Hematopoietic multipotent progenitor cell treated with erythropoietin and hydrocortisone succinate and interleukin-3 and kit ligand, for 8 days (in vitro differentiated cells): ENCODE measurements at regions not wholly inside any gene's neighbourhood (a gene's known extent, or its start where the extent isn't known, plus 50 kb on each side); places are given as distances from the start of the nearest gene placed in this dataset.

Experiments
- DNase-seq: peaks from one replicate; pipeline ENCODE4 v3.0.0-alpha.2; 2015

DNA sequence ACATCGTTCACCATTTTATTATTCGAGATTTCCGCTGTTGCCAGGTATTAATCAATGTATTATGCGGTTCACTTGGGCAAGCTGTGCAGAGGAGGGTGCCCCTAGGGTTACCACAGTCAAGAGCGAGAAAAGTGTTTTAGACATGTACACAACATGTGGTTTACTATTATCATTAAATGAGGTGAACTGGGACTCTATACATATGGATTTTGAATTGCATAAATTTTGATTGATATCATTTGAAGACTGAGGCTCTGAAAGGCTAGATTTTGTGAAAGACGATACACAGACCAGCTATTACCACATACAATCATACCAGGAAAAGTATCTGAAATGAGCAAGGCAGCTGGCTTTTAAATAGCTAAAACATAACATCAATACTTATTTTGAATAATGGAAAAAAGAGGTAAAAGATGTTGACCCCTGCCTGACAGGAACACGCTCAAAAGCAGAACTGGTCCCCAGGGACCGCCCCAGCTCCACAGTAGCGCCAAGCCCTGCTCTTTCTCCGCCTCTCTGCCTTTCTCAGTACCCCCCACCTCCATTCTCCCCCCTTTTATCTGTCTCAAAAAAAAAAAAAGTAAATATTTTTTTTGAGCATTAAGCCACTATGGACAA lies 413.4 kb upstream of the MKI67 start:
- DNase-seq = no peak

DNA sequence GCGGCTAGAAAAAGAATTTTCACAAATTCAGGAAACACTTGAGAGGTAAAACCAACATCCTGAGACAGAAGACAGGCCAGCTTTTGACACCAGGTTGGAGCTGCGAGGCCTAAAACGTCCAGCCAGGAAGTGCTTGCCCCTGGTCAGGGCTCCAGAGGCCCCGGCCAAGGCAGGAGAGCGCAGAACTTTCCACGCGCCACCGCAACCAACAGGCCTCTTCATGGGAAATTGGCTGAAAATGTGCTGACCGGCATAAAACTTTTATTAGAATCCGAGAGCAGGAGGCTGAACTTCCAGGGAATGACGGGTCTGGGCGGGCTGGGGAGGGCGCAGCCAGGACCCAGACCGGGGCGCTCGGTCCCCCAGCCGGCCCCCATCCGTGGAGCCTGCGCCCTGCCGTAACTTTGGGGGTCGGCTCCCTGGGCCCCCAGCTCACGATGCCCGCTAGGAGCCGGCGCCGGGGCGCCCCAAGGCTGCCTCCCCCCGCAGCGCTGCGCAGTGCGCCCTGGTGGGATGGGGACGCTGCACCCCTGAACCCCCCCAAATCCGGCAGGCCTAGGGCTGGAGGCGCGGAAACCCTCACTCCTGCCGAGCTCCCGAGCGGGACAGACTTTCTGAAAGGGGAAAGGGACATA lies 414.0 kb upstream of the MKI67 start:
- no peak for DNase-seq

DNA sequence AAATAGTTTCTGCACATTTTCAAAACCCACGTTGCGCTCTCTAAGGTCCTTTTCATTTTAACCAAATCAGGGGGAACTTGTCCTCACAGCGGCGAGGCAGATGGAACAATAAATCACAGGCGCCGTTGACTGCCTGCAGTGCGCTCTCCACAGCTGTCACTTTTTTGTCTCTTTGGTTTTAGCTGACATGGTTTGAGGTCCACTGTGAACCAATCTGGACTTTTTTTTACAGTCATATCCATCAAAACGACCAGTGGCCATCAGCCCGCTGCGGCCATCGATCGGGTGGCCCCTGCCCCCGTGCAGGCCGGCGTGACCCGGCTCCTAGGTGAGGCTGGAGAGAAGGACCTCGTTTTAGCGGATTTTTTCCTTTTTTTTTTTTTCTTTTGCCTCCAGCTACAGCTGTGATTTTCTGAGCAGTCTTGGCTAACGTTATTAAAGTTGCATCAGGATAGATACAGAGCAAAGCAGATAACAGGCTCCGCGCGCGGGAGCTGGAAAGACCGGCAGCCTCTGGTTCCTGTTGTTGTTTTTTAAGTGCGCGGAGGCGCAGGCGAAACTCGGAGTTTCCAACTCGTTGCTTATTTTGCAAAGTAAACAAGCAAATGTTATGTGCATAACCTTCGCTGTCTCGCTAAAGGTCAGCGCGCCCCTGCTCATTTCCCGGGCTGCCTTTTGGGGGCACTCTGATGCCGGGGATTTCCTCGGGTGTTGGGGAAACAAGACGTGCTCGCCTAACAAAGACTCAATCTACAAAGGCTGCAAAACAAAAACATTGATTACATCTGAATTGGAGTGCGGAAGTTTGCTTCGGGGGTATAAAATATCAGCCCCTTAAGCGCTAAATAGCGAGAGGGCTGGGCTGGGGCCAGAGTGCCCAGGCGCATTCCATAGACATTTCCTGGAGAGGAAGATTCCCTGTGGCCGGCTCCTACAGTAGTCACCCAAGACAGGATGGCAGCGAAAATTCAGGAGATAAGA lies 414.8 kb upstream of the MKI67 start:
- no peak for DNase-seq

DNA sequence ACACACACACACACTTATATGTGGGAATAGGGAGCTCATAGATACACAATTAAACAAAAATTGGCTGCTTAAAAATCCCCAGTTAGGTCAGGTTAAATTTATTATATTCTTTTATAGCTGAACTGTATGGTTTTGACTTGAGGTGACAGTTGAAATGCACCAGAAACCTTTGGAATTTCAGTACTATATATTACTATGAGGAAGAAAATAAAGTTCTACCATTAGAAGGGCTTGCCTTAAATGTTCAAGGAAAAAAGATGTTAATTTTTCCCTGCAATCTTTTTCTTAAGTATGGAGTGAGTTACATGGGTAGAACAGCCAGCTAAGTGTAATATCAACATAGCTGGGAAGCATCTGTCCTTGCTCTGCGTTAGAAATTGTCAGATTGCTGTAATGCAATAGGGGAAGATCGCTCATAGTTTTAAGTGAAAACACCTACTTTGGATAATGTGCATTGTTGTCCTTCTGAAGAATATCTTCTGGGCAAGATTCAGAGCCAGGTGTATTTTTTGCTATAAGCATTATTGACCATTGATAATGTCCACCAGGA lies 415.8 kb upstream of the MKI67 start:
- DNase-seq = no peak

- no peak for DNase-seq
Measured at GRCh38 chr10:128542659-128543058, 416.4 kb upstream of the MKI67 start.

- DNase-seq = no peak
Measured at GRCh38 chr10:128543151-128543550, 416.9 kb upstream of the MKI67 start.

DNA sequence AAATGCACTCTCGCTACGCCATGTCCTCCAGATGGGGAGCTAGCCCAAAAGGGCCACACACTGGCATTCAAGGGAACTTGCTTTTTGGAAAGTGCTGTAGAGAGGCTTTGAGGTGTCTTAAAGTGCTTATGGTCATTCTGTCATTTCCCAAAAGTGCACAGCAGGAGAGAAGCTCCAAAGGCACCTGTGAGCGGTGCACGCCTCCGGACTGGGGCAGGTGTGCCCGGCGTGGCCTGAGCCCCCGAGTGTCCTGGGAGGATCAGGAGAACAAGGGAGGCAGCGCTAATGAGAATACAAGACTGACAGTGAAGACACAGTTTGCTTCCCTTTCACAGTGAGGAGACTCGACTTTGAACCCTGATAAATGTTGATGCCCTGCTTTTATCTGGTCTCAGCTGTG lies 419.0 kb upstream of the MKI67 start:
- DNase-seq = no peak

DNA sequence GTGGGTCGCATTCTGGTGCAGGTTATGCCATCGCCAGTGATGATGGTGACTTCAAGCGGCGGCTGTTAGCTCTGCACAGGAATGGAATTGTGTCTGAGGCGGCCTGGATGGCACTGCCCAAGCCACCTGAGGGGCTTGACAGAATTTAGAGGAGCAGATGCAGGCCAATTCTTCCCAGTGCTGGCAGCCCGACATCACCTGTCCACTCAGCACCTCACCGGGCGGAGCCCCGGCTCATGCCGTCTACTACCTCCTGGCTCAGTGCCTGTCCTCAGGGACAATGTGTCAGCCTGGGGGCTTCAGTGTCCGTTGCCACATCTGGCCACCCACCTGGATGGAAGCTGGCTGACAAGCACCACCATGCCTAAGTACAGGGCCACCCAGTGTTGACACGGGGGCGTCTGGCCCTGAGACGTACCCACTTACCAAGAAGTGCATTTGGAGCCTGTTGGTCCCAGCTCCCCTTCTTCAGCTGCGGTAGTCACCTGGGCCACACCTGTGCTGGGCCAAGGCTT lies 420.5 kb upstream of the MKI67 start:
- DNase-seq = no peak

DNA sequence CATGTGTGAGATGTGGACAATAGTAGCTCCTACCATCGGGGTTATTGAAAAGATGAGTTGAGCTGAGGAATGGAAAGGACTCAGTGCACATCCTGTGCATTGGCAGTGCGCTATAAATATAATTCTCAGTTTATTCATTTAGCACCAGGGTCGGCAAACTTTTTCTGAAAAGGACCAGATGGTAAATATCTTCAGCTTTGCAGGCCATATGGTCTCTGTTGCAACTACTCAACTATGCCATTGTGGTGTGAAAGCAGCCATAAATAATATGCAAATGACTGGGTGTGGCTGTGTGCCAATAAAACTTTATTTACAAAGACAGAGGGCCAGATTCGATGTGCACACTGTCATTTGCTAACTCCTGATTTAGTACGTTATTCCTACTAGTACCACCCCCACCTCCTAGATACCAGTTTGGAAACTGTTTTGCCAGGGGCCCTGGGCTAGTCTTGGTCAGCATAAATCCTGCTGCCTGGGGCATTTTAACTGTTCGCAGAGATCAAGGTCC lies 422.9 kb upstream of the MKI67 start:
- DNase-seq = no peak

- DNase-seq = no peak
Measured at GRCh38 chr10:128550045-128550444, 423.8 kb upstream of the MKI67 start.

DNA sequence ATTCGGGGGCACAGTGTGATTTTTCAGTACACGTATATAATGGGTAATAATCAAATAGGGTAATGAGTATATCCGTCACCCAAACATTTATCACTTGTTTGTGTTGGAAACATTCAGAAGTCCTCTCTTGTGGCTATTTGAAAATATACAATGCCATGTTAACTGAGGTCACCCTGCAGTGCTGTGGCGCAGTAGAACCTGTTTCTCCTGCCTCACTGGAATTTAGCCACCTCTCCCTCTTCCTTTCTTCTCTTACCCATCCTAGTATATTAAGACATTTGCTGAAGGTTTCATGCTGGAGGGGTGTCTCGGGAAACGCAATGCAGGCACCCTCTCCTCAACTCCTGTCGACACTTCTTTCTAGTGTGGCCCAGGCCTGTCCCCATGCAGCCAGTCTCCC lies 425.3 kb upstream of the MKI67 start:
- DNase-seq = no peak

GRCh38 chr10:128553755-128554154 lies 427.5 kb upstream of the MKI67 start:
- no peak for DNase-seq

DNA sequence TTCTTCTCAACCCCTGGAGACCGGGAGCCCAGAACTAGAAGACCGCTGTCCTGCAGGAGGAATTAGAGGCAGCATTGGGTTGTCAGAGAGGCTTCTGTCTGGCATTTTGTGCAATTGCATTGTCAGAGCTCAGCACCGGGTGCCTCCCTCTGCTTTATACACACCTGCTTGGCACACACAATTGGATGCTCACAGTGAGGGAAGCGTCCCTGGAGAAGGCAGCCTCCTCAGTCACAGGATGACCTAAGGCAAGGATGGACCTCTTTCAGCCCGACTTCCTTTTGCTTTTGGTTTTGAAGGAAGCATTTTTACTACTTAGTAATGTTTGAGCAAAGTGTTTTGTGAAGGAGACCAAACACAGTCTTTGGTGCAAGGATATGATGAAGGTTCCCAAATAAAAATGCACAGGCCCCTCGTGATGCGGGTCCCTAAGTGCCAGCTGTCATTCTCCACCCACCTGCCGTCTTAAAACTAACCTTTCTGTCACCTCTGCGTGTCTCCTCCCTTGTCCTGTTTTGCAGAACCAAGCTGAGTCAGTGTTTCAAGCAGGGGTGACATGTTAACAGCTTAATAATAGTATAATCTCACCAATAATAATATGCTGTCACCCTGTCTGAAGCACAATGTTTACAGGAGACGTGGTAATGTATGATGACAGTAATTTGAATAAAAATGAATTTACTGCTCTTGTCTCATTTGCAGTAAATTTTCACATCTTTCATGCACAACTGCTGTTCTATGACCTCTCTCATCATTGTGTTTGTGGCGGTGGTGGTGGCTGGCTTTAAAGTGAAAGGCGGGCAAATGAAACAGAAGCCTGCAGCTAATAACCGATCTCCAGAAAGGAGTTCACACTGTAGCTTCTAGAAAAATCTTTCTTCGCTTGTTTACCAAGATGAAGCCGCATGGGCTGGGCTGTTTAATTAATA lies 430.2 kb upstream of the MKI67 start:
- no peak for DNase-seq

DNA sequence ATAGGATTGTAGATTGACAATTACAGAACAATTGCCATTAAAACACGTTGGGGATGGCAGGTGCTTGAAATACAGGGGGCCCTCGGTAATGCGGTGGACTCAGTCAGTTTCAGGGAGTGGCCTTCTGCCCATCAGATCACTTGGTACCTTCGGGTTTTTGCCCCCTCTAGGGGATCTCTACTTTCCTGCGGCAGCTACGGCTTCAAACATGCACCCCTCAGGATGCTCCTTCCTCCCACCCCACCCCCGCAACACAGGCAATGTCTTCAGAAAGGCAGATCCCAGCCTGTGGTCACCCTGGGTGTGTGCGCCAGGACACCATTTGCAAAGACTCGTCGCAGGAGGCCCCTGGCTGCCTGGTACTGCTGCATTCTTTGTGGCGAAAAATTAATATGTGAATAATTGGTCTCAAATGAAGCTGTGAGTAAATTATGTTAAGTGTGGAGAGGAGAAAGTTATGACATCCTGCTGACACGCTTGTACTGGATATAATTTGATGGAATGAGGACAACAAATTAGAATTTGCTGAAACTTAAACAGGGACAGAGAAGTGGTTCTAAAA lies 431.0 kb upstream of the MKI67 start:
- no peak for DNase-seq

DNA sequence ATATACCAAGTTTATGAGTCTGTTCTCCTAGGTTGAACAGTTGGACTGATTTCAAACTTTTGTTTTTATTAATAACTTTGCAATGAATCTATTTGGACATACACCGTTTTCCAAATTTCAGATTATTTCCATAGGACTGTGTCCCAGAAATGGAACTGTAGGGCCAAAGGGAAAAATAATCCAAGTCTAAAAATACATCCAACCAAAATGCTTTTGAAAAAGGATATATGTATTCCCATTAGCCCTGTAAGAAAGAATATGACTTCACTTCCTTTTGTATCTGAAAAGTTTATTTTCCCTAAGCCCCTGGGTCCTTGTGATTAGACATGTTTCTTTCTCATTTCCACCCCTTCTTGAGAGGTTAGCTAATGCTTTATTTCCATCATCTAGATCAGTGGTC lies 434.2 kb upstream of the MKI67 start:
- no peak for DNase-seq

GRCh38 chr10:128560993-128561392 lies 434.8 kb upstream of the MKI67 start:
- DNase-seq = no peak

DNA sequence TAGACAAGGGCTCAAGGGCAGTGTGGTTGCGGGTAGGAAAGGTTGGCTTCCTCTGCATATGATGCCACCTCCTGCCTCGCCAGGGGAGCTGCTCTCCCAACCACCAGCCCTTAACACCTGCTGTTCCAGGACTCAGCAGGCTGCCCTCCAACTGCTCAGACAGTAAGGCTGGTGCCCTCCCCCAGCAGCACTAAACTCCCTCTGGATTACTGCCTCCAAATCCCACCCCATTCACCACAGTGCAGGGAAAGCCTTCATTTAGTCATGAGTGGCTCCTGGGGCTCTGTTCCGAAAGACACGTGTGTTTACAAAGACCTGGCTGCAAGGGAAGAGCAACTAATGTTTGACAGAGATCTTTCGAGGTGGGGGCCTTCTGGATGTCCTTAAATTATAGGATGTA lies 437.2 kb upstream of the MKI67 start:
- no peak for DNase-seq

DNA sequence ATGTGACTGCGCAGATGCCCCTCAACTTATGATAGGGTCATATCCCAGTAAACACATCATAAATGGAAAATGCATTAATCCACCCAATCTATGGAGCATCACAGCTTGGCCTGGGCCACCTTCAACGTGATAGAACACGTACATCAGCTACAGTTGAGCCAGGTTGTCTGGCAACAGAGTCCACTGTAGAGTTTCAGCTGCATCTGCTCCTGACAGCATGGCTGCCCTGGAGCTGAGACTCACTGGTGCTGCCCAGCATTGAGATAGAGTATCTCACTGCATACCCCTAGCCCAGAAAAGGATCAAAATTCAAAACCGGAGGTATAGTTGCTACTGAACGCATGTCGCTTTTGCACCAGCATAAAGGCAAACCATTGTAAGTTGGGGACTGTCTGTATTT lies 437.7 kb upstream of the MKI67 start:
- DNase-seq = no peak

GRCh38 chr10:128566361-128566968 lies 440.2 kb upstream of the MKI67 start:
- DNase-seq = no peak

- no peak for DNase-seq
Measured at GRCh38 chr10:128567551-128567950, 441.3 kb upstream of the MKI67 start.

GRCh38 chr10:128568041-128568440 lies 441.8 kb upstream of the MKI67 start:
- no peak for DNase-seq
